ENCODE measurements at regions not wholly inside any gene's neighbourhood (a gene's known extent, or its start where the extent isn't known, plus 50 kb on each side); places are given as distances from the start of the nearest gene placed in this dataset.

- ChIA-PET POLR2A (ENCODE audit: partially characterized antibody) (no interaction called here), CTCF (ENCODE audit: partially characterized antibody) (interaction anchor here (0.6 kb wide), 1 partner anchor 112 kb away, joined by 4 read pairs; no protein-coding TSS in a partner anchor)
- no peak overlapping the region for H2BK20ac ChIP-seq (ENCODE audit: low read length)
- no peaks in the 10 kb centered on the region for H3K23me2 ChIP-seq (ENCODE audit: low read depth, low read length)
- H3K4me1 ChIP-seq (replicated peaks in 1 of 4; ENCODE audit: control insufficient read depth in 3 of 4, insufficient read depth in 4 of 4, low read length in 3 of 4): no peaks in the 10 kb centered on the region
- no peak overlapping the region for H3K4ac ChIP-seq (replicated peaks; ENCODE audit: insufficient read length, low read depth, low read length)
- H3K27ac ChIP-seq (ENCODE audit: low read depth, low read length): no peak overlapping the region
- H4K20me1 ChIP-seq (replicated peaks in 1 of 2; ENCODE audit: control insufficient read depth in 1 of 2, insufficient read depth in 2 of 2, low read length in 2 of 2): no peaks in the 10 kb centered on the region
- no peak overlapping the region for H2AK5ac ChIP-seq (ENCODE audit: low read depth, low read length)
- H3K23ac ChIP-seq (ENCODE audit: insufficient read length): no peak overlapping the region
- H3K36me3 ChIP-seq (ENCODE audit: control insufficient read depth in 2 of 4, insufficient read depth in 4 of 4, low read length in 3 of 4): no peaks in the 10 kb centered on the region
- H4K5ac ChIP-seq (ENCODE audit: insufficient read length, low read depth, low read length): no peak overlapping the region
- WGBS, 2 experiments (ENCODE audit: extremely low coverage in 1 of 2, insufficient coverage in 1 of 2, insufficient read length in 1 of 2, insufficient replicate concordance in 2 of 2, low coverage in 1 of 2, low lambda C conversion rate in 2 of 2, missing lambda C conversion rate in 1 of 2): 94% methylated on average over 1 of the region's 1 CpG; no CpG with 5 or more reads in 1 of the 2 experiments
- no peak for DNase-seq (ENCODE audit: low read depth in 1 of 2, low spot score in 2 of 2)
- H2BK12ac ChIP-seq (ENCODE audit: low read depth, low read length): no peak overlapping the region
- peaks cover 0 to 1% (median 0%) of the 10 kb centered on the region in 4 experiments; a peak in 1 of 7 replicates for H3K27me3 ChIP-seq (replicated peaks in 1 of 4; ENCODE audit: control insufficient read depth in 3 of 4, extremely low read depth in 1 of 4, insufficient read depth in 3 of 4, low read length in 3 of 4)
- H2AFZ ChIP-seq (ENCODE audit: low read length): no peak overlapping the region
- H4K91ac ChIP-seq (replicated peaks; ENCODE audit: insufficient read length, low read length): no peak overlapping the region
- no peak overlapping the region for H3K18ac ChIP-seq (ENCODE audit: extremely low read depth, low read length)
- no peak overlapping the region for H3K14ac ChIP-seq (ENCODE audit: insufficient read length)
- no peak overlapping the region for H3K4me3 ChIP-seq (ENCODE audit: extremely low read depth in 1 of 4, insufficient read depth in 2 of 4, low read depth in 3 of 4, low read length in 4 of 4)
- H3K9me3 ChIP-seq (ENCODE audit: insufficient read depth in 2 of 2, low read depth in 1 of 2, low read length in 1 of 2): no peaks in the 10 kb centered on the region
- H3K56ac ChIP-seq (replicated peaks; ENCODE audit: insufficient read length, low read depth, low read length): no peak overlapping the region
- H3K4me2 ChIP-seq (ENCODE audit: insufficient read depth in 1 of 2, low read depth in 2 of 2, low read length in 2 of 2): no peak overlapping the region
- no peak overlapping the region for H2BK120ac ChIP-seq (replicated peaks; ENCODE audit: low read depth, low read length)
- H3K79me1 ChIP-seq (ENCODE audit: low read depth, low read length): no peaks in the 10 kb centered on the region
- H2BK15ac ChIP-seq (ENCODE audit: low read length): no peak overlapping the region
- no peak overlapping the region for H2BK5ac ChIP-seq (ENCODE audit: low read depth, low read length)
- no peaks in the 10 kb centered on the region for H3K79me2 ChIP-seq (ENCODE audit: control insufficient read depth in 1 of 2, insufficient read depth in 2 of 2, low read length in 2 of 2)
- H4K8ac ChIP-seq (ENCODE audit: extremely low read depth, insufficient read depth, low read length): no peak overlapping the region
- no peak for FAIRE-seq
- H3K9ac ChIP-seq (replicated peaks in 1 of 4; ENCODE audit: extremely low read depth in 1 of 4, low read depth in 3 of 4, low read length in 3 of 4): no peak overlapping the region
- TF ChIP-seq POLR2AphosphoS5 (IDR thresholded peaks at IDR 0.05; ENCODE audit: low read depth, low read length) (no peak), TEAD4 (IDR thresholded peaks at IDR 0.05; ENCODE audit: low read depth, low read length) (no peak), RNF2 (IDR thresholded peaks at IDR 0.05; ENCODE audit: borderline replicate concordance, low read depth, low read length, missing control alignments, poor library complexity, severe bottlenecking) (no peak), SIN3A (conservative IDR thresholded peaks at IDR 0.05 in 1 of 2, IDR thresholded peaks at IDR 0.05 in 1 of 2; ENCODE audit: low read depth in 1 of 2, low read length in 2 of 2) (no peak), YY1 (IDR thresholded peaks at IDR 0.05; ENCODE audit: low read depth, low read length) (no peak), CTBP2 (IDR thresholded peaks at IDR 0.05; ENCODE audit: borderline replicate concordance, insufficient read depth, insufficient read length, low read length) (no peak)
Measured at GRCh38 chr5:130282049-130282448, 377.8 kb downstream of the CHSY3 start.

Data from H1 (cell line).